ENCODE measurements at regions not wholly inside any gene's neighbourhood (a gene's known extent, or its start where the extent isn't known, plus 50 kb on each side); places are given as distances from the start of the nearest gene placed in this dataset.

- Histone ChIP-seq H3K9me3 (no peaks in the 10 kb centered on the region), H3K27ac (no peak overlapping the region), H3K4me3 (no peak overlapping the region), H3K36me3 (no peaks in the 10 kb centered on the region), H3K27me3 (no peaks in the 10 kb centered on the region), H3K4me1 (ENCODE audit: insufficient read depth) (no peaks in the 10 kb centered on the region)
- intact Hi-C loops (cut with DNase I) = no loop called here
- 85 to 94% (median 87%) methylated on average over 2 to 3 of the region's 3 CpGs for WGBS, 3 donors
- no peak for DNase-seq
- TF ChIP-seq, protein P1, sequence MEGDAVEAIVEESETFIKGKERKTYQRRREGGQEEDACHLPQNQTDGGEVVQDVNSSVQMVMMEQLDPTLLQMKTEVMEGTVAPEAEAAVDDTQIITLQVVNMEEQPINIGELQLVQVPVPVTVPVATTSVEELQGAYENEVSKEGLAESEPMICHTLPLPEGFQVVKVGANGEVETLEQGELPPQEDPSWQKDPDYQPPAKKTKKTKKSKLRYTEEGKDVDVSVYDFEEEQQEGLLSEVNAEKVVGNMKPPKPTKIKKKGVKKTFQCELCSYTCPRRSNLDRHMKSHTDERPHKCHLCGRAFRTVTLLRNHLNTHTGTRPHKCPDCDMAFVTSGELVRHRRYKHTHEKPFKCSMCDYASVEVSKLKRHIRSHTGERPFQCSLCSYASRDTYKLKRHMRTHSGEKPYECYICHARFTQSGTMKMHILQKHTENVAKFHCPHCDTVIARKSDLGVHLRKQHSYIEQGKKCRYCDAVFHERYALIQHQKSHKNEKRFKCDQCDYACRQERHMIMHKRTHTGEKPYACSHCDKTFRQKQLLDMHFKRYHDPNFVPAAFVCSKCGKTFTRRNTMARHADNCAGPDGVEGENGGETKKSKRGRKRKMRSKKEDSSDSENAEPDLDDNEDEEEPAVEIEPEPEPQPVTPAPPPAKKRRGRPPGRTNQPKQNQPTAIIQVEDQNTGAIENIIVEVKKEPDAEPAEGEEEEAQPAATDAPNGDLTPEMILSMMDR (IDR thresholded peaks at IDR 0.05) = no peak
- no peak for TF ChIP-seq EP300 (IDR thresholded peaks at IDR 0.05)
- TF ChIP-seq POLR2A (IDR thresholded peaks at IDR 0.05) = no peak
Measured at GRCh38 chr2:19690429-19690828, 211.4 kb downstream of the TTC32 start.

DNA sequence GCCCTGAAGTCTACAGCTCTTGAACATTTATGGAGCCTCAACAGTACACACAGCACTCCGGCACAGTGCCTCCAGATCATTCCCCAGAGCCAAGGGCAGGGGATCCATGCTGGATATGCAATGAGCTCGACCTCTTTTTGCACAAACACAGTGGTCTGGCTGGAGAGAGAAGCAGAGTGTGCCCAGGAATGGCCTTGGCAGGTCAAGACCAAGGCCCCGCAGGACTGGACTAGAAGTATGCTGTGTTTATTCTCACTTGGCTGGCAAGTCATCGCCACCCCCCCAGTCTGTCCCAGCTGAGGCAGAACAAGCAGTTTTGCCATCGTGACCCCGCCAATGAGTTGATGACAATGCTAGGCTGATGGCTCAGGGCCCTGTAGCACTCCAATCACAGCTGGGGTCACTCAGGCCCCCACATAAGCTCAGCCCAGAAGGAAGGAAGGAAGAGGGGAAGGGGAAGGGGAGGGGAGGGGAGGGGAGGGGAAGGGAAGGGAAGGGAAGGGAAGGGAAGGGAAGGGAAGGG, 212.1 kb downstream of the TTC32 start:
- 91 to 93% (median 92%) methylated on average over 6 of the region's 6 CpGs for WGBS, 3 donors
- TF ChIP-seq, protein P1 (IDR thresholded peaks at IDR 0.05) = no peak
- TF ChIP-seq EP300 (IDR thresholded peaks at IDR 0.05) (no peak), POLR2A (IDR thresholded peaks at IDR 0.05) (no peak)
- Histone ChIP-seq H3K36me3 (no peaks in the 10 kb centered on the region), H3K4me1 (ENCODE audit: insufficient read depth) (no peaks in the 10 kb centered on the region), H3K9me3 (no peaks in the 10 kb centered on the region), H3K4me3 (no peak overlapping the region), H3K27ac (no peak overlapping the region), H3K27me3 (no peaks in the 10 kb centered on the region)
- DNase-seq = no peak
- intact Hi-C loops (cut with DNase I) = no loop called here

DNA sequence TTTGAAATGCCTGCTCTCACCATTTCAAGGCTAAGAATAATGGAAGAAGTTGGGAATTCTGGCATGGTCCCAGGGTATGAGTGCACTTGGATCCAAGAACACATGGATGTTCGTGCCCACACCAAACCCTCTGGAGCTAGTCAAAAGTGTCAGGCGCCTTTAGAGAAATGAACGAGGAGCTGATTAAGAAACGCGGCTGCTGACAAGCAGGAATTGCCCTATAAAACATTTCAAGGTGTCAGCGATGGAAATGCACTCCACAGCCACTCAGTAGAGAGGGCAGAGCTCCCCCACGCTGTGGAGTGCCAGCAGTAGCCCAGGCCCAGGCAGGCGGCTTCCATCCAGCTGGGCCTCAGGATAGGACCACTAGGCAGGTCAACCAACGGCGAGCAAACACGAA, 213.7 kb downstream of the TTC32 start:
- no peaks in the 10 kb centered on the region for H3K9me3 ChIP-seq
- no peaks in the 10 kb centered on the region for H3K36me3 ChIP-seq
- no peak for DNase-seq
- H3K27me3 ChIP-seq = no peaks in the 10 kb centered on the region
- TF ChIP-seq POLR2A (IDR thresholded peaks at IDR 0.05) (no peak), EP300 (IDR thresholded peaks at IDR 0.05) (no peak)
- TF ChIP-seq, protein P1 (IDR thresholded peaks at IDR 0.05) = no peak
- H3K4me1 ChIP-seq (ENCODE audit: insufficient read depth) = no peaks in the 10 kb centered on the region
- no peak overlapping the region for H3K27ac ChIP-seq
- WGBS, 3 donors = 78 to 79% (median 79%) methylated on average over 11 of the region's 11 CpGs
- H3K4me3 ChIP-seq = no peak overlapping the region
- intact Hi-C loops (cut with DNase I) = no loop called here

GRCh38 chr2:19687017-19687659, 214.6 kb downstream of the TTC32 start:
- intact Hi-C loops (cut with DNase I) = no loop called here
- TF ChIP-seq POLR2A (IDR thresholded peaks at IDR 0.05) = no peak
- H3K36me3 ChIP-seq = no peaks in the 10 kb centered on the region
- no peak overlapping the region for H3K4me3 ChIP-seq
- 30 to 51% (median 31%) methylated on average over 2 of the region's 2 CpGs for WGBS, 3 donors
- no peaks in the 10 kb centered on the region for H3K4me1 ChIP-seq (ENCODE audit: insufficient read depth)
- no peaks in the 10 kb centered on the region for H3K27me3 ChIP-seq
- no peak for DNase-seq
- no peak overlapping the region for H3K27ac ChIP-seq
- H3K9me3 ChIP-seq = no peaks in the 10 kb centered on the region

- H3K9me3 ChIP-seq = no peaks in the 10 kb centered on the region
- H3K4me1 ChIP-seq (ENCODE audit: insufficient read depth) = no peaks in the 10 kb centered on the region
- H3K4me3 ChIP-seq = no peak overlapping the region
- TF ChIP-seq POLR2A (IDR thresholded peaks at IDR 0.05) (no peak), EP300 (IDR thresholded peaks at IDR 0.05) (no peak)
- TF ChIP-seq, protein P1 (IDR thresholded peaks at IDR 0.05) = no peak
- DNase-seq = no peak
- WGBS, 3 donors = 54 to 64% (median 57%) methylated on average over 3 of the region's 3 CpGs
- intact Hi-C loops (cut with DNase I) = no loop called here
- H3K36me3 ChIP-seq = no peaks in the 10 kb centered on the region
- H3K27me3 ChIP-seq = no peaks in the 10 kb centered on the region
- no peak overlapping the region for H3K27ac ChIP-seq
Measured at GRCh38 chr2:19686439-19686838, 215.3 kb downstream of the TTC32 start.
